ENCODE measurements at regions not wholly inside any gene's neighbourhood (a gene's known extent, or its start where the extent isn't known, plus 50 kb on each side); places are given as distances from the start of the nearest gene placed in this dataset.

DNA sequence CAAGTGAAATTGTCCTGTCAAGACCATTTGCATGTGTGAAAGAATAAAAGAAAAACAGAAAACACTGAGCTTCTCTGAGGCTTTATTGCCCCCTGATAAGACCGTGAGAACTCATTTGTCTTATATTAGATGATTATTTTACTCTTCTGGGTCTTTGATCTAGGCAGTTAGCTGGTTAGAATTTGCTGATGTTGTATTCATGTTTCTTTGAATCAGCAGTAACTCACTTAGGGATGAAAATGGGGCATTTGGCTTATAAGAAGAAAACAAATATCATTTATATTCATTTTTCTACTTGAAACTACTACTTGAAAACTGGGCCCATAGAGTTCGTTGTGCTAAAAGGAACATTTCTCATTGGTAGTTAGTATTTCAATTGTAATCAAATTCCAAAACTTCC, 93.1 kb upstream of the RBFOX1 start:
- TF ChIP-seq CTCF (conservative IDR thresholded peaks at IDR 0.05; ENCODE audit: low read depth, low read length) (no peak), NFE2L2 (IDR thresholded peaks at IDR 0.05; ENCODE audit: low read depth, low read length) (no peak), SMC3 (IDR thresholded peaks at IDR 0.05; ENCODE audit: low read depth, low read length) (no peak), POLR2A (IDR thresholded peaks at IDR 0.05; ENCODE audit: low read depth, low read length) (no peak), CEBPB (IDR thresholded peaks at IDR 0.05; ENCODE audit: low read depth, low read length) (no peak), RCOR1 (IDR thresholded peaks at IDR 0.05; ENCODE audit: insufficient replicate concordance, low read length) (no peak), MAZ (IDR thresholded peaks at IDR 0.05; ENCODE audit: borderline replicate concordance, low read depth, low read length) (no peak), BHLHE40 (IDR thresholded peaks at IDR 0.05; ENCODE audit: low read depth, low read length) (no peak)
